Endothelial cell of umbilical vein (primary cell): ENCODE measurements at regions not wholly inside any gene's neighbourhood (a gene's known extent, or its start where the extent isn't known, plus 50 kb on each side); places are given as distances from the start of the nearest gene placed in this dataset.

Experiments
- BruUV-seq: library from RNA; stranded (reverse); fragments of 400-500 nt; replicated peaks from 2 replicates; lab custom pipeline; 2021; lab: Mats Ljungman, UMichigan
- CTCF ChIA-PET: fragments of 300-600, 350-600 bp; sonication (Branson Sonifier 250); formaldehyde crosslinking; loops from one replicate; lab custom pipeline; 2021; ENCODE audit warnings: antibody characterized with exemption, inconsistent platforms; lab: Charles Lee
- POLR2A ChIA-PET: fragments of 300-600, 350-600 bp; sonication (Branson Sonifier 250); formaldehyde crosslinking; loops from one replicate; lab custom pipeline; 2021; ENCODE audit warnings: antibody characterized with exemption, inconsistent platforms; lab: Charles Lee
- DNase-seq: peaks from one replicate; pipeline ENCODE4 v3.0.0-alpha.2; 2011; ENCODE audit warnings: low read depth, low spot score
- FAIRE-seq: peaks from 2 replicates; lab custom pipeline; 2011; peaks lifted over from hg19 to GRCh38; lab: Jason Lieb, UNC
- H2AFZ ChIP-seq: 2 replicates; pipeline ENCODE4 v1.6.0; 2012; ENCODE audit warnings: low read depth, low read length, control low read depth, inconsistent platforms
- H3K27ac ChIP-seq: 2 replicates; pipeline ENCODE4 v1.5.1; 2011; ENCODE audit warnings: low read depth, mild to moderate bottlenecking, control low read depth, low read length, moderate library complexity; ENCODE audit not compliant: insufficient read depth
- H3K27me3 ChIP-seq, 2 experiments: 2 replicates each; pipeline versions ENCODE4 v1.6.0 to v1.6.1; 2011; ENCODE audit warnings: low read length in 2 of 2, mixed read lengths in 1 of 2; ENCODE audit not compliant: control insufficient read depth in 2 of 2, insufficient read depth in 2 of 2
- H3K36me3 ChIP-seq, 2 experiments: 2 replicates in 1 of 2; 3 replicates in 1 of 2; pipeline ENCODE4 v1.5.1; 2011; ENCODE audit warnings: low read length in 2 of 2, mild to moderate bottlenecking in 1 of 2, moderate library complexity in 1 of 2; ENCODE audit not compliant: control insufficient read depth in 2 of 2, insufficient read depth in 2 of 2; ENCODE audit errors: extremely low read depth in 1 of 2
- H3K4me1 ChIP-seq: 3 replicates; pipeline ENCODE4 v1.5.1; 2011; ENCODE audit warnings: mild to moderate bottlenecking, low read length; ENCODE audit not compliant: control insufficient read depth, insufficient read depth; ENCODE audit errors: extremely low read depth
- H3K4me2 ChIP-seq: 2 replicates; pipeline ENCODE4 v1.6.1; 2011; ENCODE audit warnings: low read length, control low read depth, mixed read lengths; ENCODE audit not compliant: insufficient read depth
- H3K4me3 ChIP-seq, 3 experiments: fragments of 200-600 bp in 1 of 3; sonication (generic), shearing (Covaris generic) in 1 of 3; replicated peaks in 1 of 3; 2 replicates each; pipeline ENCODE4 v1.5.1; 2011 to 2016; ENCODE audit warnings: control low read depth in 3 of 3, low read length in 3 of 3, mild to moderate bottlenecking in 2 of 3, inconsistent platforms in 1 of 3, low read depth in 1 of 3, moderate library complexity in 1 of 3; ENCODE audit not compliant: insufficient read depth in 1 of 3
- H3K79me2 ChIP-seq: 2 replicates; pipeline ENCODE4 v1.6.0; 2012; ENCODE audit warnings: low read length, inconsistent platforms; ENCODE audit not compliant: control insufficient read depth, insufficient read depth
- H3K9ac ChIP-seq: replicated peaks from 2 replicates; pipeline ENCODE3; 2011; ENCODE audit warnings: low read length, control low read depth; ENCODE audit not compliant: insufficient read depth; ENCODE audit errors: extremely low read depth
- H3K9me1 ChIP-seq: replicated peaks from 3 replicates; pipeline ENCODE4 v1.6.0; 2011; ENCODE audit warnings: mild to moderate bottlenecking, low read length; ENCODE audit not compliant: control insufficient read depth, insufficient read depth; ENCODE audit errors: extremely low read depth
- H3K9me3 ChIP-seq: replicated peaks from 2 replicates; pipeline ENCODE4 v1.5.1; 2012; ENCODE audit warnings: low read length, inconsistent platforms; ENCODE audit not compliant: control insufficient read depth, insufficient read depth
- H4K20me1 ChIP-seq: replicated peaks from 2 replicates; pipeline ENCODE3; 2011; ENCODE audit warnings: mild to moderate bottlenecking, low read length; ENCODE audit not compliant: control insufficient read depth, insufficient read depth; ENCODE audit errors: extremely low read depth
- EZH2 ChIP-seq: IDR thresholded peaks from 2 replicates; pipeline ENCODE4 v1.6.1; 2012; ENCODE audit warnings: borderline replicate concordance, low read depth, mild to moderate bottlenecking, moderate library complexity, low read length, inconsistent platforms; ENCODE audit not compliant: severe bottlenecking
- FOS ChIP-seq: IDR thresholded peaks from 2 replicates; pipeline ENCODE4 v1.6.1; 2011; ENCODE audit warnings: mild to moderate bottlenecking, low read length, moderate library complexity, borderline replicate concordance; ENCODE audit not compliant: insufficient read depth
- GATA2 ChIP-seq: IDR thresholded peaks from 2 replicates; pipeline ENCODE4 v1.7.0; 2011; ENCODE audit warnings: low read depth, mild to moderate bottlenecking, moderate library complexity, mixed read lengths, low read length; ENCODE audit not compliant: insufficient read length, insufficient read depth
- JUN ChIP-seq: IDR thresholded peaks from 2 replicates; pipeline ENCODE4 v1.6.1; 2011; ENCODE audit warnings: borderline replicate concordance, low read depth; ENCODE audit not compliant: insufficient read length, insufficient read depth
- MYC ChIP-seq: IDR thresholded peaks from one replicate; pipeline ENCODE4 v1.6.1; 2011; ENCODE audit warnings: mild to moderate bottlenecking, low read depth, low read length
- POLR2A ChIP-seq: IDR thresholded peaks from 2 replicates; pipeline ENCODE4 v1.6.1; 2012; ENCODE audit warnings: low read depth, mild to moderate bottlenecking, control low read depth, low read length
- POLR2AphosphoS5 ChIP-seq: IDR thresholded peaks from 2 replicates; pipeline ENCODE4 v1.6.1; 2012; ENCODE audit warnings: low read depth, mild to moderate bottlenecking, control low read depth, low read length, moderate library complexity; ENCODE audit not compliant: insufficient read depth
- dilution Hi-C: fragments of 300-500 bp; cut with MboI; formaldehyde crosslinking; loops from one replicate; pipeline ENCODE4 v1.15.0; 2019; ENCODE audit warnings: low sequenced_read_pairs; ENCODE audit not compliant: extremely low pct_ligation_motif_present
- intact Hi-C: fragments of 100-400 bp; cut with micrococcal nuclease; formaldehyde crosslinking; loops from one replicate; pipeline ENCODE4 v1.10.0; 2022
- TF ChIP-seq, protein P1 (sequence below): IDR thresholded peaks from 2 replicates; pipeline ENCODE4 v1.6.1; 2011; ENCODE audit not compliant: insufficient read depth, insufficient read length
- TF ChIP-seq, protein P2 (sequence below), 2 donors: IDR thresholded peaks; 1 replicate in 1 of 2; 2 replicates in 1 of 2; pipeline ENCODE4 v1.5.1; 2011; ENCODE audit warnings: low read length in 2 of 2, mild to moderate bottlenecking in 2 of 2, moderate library complexity in 2 of 2, control low read depth in 1 of 2, inconsistent platforms in 1 of 2, low read depth in 1 of 2; ENCODE audit not compliant: insufficient read depth in 1 of 2; ENCODE audit errors: extremely low read depth in 1 of 2

DNA sequence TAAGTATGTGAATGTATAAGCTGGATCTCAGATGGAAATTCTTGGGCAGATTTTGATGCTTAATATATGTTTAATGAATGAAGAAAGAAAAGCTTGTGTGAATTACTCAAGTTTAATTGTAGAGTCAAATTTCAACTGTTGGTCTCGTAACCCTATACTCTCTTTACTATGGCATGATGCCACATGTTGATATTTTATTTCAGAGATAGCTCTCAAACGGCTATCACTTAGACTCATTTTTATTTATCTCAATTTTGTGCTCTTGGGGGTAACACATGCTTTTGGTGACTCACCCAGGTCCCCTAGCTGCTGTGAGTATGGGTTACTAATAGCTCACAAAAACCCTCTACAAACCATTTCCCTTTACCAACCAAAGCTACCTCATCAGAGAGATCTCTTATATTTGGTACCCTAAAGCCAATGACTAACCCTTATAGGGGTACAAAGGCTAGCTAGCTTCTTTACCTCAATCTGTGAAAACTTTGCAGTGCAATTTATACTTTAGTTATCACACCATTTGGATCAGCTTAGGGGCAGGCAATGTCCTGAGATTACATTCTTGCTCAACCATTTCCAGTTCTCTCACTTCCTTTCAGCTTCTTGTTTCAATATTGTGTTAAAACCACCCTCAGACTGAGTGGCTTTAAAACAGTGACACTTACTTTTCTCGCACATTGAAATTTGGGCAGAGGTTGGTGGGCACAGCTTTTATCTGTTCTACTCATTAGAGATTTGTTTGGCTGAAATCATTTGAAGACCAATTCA lies 240.3 kb downstream of the CDH7 start:
- CTCF ChIA-PET: no interaction called here
- Histone ChIP-seq H3K9me3 (no peaks in the 10 kb centered on the region), H2AFZ (no peak overlapping the region), H4K20me1 (no peaks in the 10 kb centered on the region), H3K4me3 (no peak overlapping the region), H3K4me1 (no peaks in the 10 kb centered on the region), H3K9ac (no peak overlapping the region), H3K36me3 (no peaks in the 10 kb centered on the region), H3K79me2 (no peaks in the 10 kb centered on the region), H3K4me2 (no peak overlapping the region), H3K9me1 (no peaks in the 10 kb centered on the region), H3K27ac (no peak overlapping the region), H3K27me3 (no peaks in the 10 kb centered on the region)
- intact Hi-C loops: no loop called here
- FAIRE-seq: no peak
- dilution Hi-C loops: no loop called here
- no peak for DNase-seq
- TF ChIP-seq POLR2A (no peak), EZH2 (no peak)
- no TSS peak for BruUV-seq
- POLR2A ChIA-PET: no interaction called here

DNA sequence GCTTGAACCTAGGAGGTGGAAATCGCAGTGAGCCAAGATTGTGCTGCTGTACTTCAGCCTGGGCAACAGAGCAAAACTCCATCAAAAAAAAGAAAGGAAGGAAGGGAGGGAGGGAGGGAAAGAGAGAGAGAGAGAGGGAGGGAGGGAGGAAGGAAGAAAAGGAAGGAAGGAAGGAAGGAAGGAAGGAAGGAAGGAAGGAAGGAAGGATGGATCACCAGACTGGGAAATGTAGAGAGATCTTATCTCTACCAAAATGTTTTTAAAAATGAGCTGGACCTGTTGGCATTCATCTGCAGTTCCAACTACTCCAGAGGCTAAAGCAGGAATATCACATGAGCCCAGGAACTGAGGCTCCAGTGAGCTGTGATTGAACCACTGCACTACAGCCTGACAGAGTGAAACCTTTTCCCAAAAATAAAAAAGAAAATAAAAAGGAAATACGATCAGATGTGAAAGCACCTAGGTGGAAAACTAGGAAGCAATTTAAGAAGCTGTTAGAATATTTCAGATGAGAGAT lies 239.4 kb downstream of the CDH7 start:
- H3K4me1 ChIP-seq: no peaks in the 10 kb centered on the region
- intact Hi-C loops: no loop called here
- no peaks in the 10 kb centered on the region for H3K9me1 ChIP-seq
- H4K20me1 ChIP-seq: no peaks in the 10 kb centered on the region
- no peaks in the 10 kb centered on the region for H3K36me3 ChIP-seq
- TF ChIP-seq, protein P1, sequence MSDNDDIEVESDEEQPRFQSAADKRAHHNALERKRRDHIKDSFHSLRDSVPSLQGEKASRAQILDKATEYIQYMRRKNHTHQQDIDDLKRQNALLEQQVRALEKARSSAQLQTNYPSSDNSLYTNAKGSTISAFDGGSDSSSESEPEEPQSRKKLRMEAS: no peak
- TF ChIP-seq EZH2 (no peak), POLR2A (no peak), GATA2 (no peak), POLR2AphosphoS5 (no peak), FOS (no peak), JUN (no peak), MYC (no peak)
- TF ChIP-seq, protein P2, sequence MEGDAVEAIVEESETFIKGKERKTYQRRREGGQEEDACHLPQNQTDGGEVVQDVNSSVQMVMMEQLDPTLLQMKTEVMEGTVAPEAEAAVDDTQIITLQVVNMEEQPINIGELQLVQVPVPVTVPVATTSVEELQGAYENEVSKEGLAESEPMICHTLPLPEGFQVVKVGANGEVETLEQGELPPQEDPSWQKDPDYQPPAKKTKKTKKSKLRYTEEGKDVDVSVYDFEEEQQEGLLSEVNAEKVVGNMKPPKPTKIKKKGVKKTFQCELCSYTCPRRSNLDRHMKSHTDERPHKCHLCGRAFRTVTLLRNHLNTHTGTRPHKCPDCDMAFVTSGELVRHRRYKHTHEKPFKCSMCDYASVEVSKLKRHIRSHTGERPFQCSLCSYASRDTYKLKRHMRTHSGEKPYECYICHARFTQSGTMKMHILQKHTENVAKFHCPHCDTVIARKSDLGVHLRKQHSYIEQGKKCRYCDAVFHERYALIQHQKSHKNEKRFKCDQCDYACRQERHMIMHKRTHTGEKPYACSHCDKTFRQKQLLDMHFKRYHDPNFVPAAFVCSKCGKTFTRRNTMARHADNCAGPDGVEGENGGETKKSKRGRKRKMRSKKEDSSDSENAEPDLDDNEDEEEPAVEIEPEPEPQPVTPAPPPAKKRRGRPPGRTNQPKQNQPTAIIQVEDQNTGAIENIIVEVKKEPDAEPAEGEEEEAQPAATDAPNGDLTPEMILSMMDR (IDR thresholded peaks at IDR 0.05; ENCODE audit: extremely low read depth in 1 of 2, insufficient read depth in 1 of 2, low read depth in 1 of 2, low read length in 2 of 2): no peak
- BruUV-seq: no TSS peak
- H3K27ac ChIP-seq: no peak overlapping the region
- no peak overlapping the region for H3K9ac ChIP-seq
- H3K79me2 ChIP-seq: no peaks in the 10 kb centered on the region
- no peaks in the 10 kb centered on the region for H3K9me3 ChIP-seq
- H3K27me3 ChIP-seq: no peaks in the 10 kb centered on the region
- FAIRE-seq (no peak), DNase-seq (no peak)
- ChIA-PET CTCF (no interaction called here), POLR2A (no interaction called here)
- H3K4me3 ChIP-seq: no peak overlapping the region
- dilution Hi-C loops: no loop called here
- no peak overlapping the region for H3K4me2 ChIP-seq
- H2AFZ ChIP-seq: no peak overlapping the region
